CD14-positive monocyte (primary cell): ENCODE measurements at regions not wholly inside any gene's neighbourhood (a gene's known extent, or its start where the extent isn't known, plus 50 kb on each side); places are given as distances from the start of the nearest gene placed in this dataset. TPM values are rescaled to one million over a fixed set of nuclear protein-coding genes. Genes with fewer than 3 reads are reported as not detected.

Experiments
- DNase-seq, 3 donors: peaks; one replicate each; pipeline ENCODE4 v3.0.0-alpha.2; 2011 to 2022
- H2AFZ ChIP-seq: 2 replicates; pipeline ENCODE4 v1.6.0; 2012; ENCODE audit warnings: mild to moderate bottlenecking, low read depth, low read length, inconsistent platforms; ENCODE audit not compliant: insufficient read depth, poor library complexity, severe bottlenecking
- H3K27ac ChIP-seq, 2 donors: 1 replicate in 1 of 2; 2 replicates in 1 of 2; pipeline ENCODE4 v1.5.1; 2012 to 2013; ENCODE audit warnings: low read length in 2 of 2, control low read depth in 1 of 2, inconsistent platforms in 1 of 2, low read depth in 1 of 2, mild to moderate bottlenecking in 1 of 2
- H3K27me3 ChIP-seq, 2 donors: one replicate each; pipeline versions ENCODE4 v1.6.0 to v1.6.1; 2011 to 2013; ENCODE audit warnings: low read length in 2 of 2; ENCODE audit not compliant: control insufficient read depth in 2 of 2, insufficient read depth in 2 of 2
- H3K36me3 ChIP-seq, 2 donors: replicated peaks in 1 of 2; 1 replicate in 1 of 2; 2 replicates in 1 of 2; pipeline versions ENCODE4 v1.5.1 to v1.6.1; 2012 to 2013; ENCODE audit warnings: low read length in 2 of 2, control low read depth in 1 of 2, inconsistent platforms in 1 of 2, mild to moderate bottlenecking in 1 of 2; ENCODE audit not compliant: insufficient read depth in 2 of 2, control insufficient read depth in 1 of 2
- H3K4me1 ChIP-seq, 2 donors: 1 replicate in 1 of 2; 2 replicates in 1 of 2; pipeline versions ENCODE4 v1.5.1 to v1.6.1; 2012 to 2013; ENCODE audit warnings: low read length in 2 of 2, control low read depth in 1 of 2, inconsistent platforms in 1 of 2, mild to moderate bottlenecking in 1 of 2, moderate library complexity in 1 of 2; ENCODE audit not compliant: insufficient read depth in 2 of 2, control insufficient read depth in 1 of 2
- H3K4me2 ChIP-seq: replicated peaks from 2 replicates; pipeline ENCODE3; 2012; ENCODE audit warnings: low read length, moderate library complexity, mild to moderate bottlenecking; ENCODE audit not compliant: poor library complexity, severe bottlenecking; ENCODE audit errors: extremely low read depth
- H3K4me3 ChIP-seq, 3 experiments: fragments of 200-600 bp in 1 of 3; sonication (generic) in 1 of 3; replicated peaks in 1 of 3; 1 replicate in 2 of 3; 2 replicates in 1 of 3; pipeline ENCODE4 v1.5.1; 2011 to 2013; ENCODE audit warnings: low read length in 3 of 3, mild to moderate bottlenecking in 3 of 3, control low read depth in 2 of 3, low read depth in 2 of 3, inconsistent platforms in 1 of 3, moderate library complexity in 1 of 3
- H3K79me2 ChIP-seq: 2 replicates; pipeline ENCODE4 v1.6.0; 2012; ENCODE audit warnings: mild to moderate bottlenecking, control low read depth, inconsistent platforms, low read length, moderate library complexity; ENCODE audit not compliant: insufficient read depth
- H3K9ac ChIP-seq: 2 replicates; pipeline ENCODE4 v1.6.0; 2017; ENCODE audit warnings: low read length, mild to moderate bottlenecking; ENCODE audit not compliant: insufficient read depth, poor library complexity, severe bottlenecking
- H3K9me3 ChIP-seq, 2 donors: replicated peaks in 1 of 2; 1 replicate in 1 of 2; 2 replicates in 1 of 2; pipeline versions ENCODE4 v1.5.1 to v1.6.1; 2012 to 2013; ENCODE audit warnings: low read length in 2 of 2, control low read depth in 1 of 2; ENCODE audit not compliant: control insufficient read depth in 1 of 2, insufficient read depth in 1 of 2
- H4K20me1 ChIP-seq: 2 replicates; pipeline ENCODE4 v1.6.0; 2012; ENCODE audit warnings: mild to moderate bottlenecking, low read length, control low read depth, moderate library complexity; ENCODE audit not compliant: insufficient read depth
- H3K27ac Mint-ChIP-seq, 7 donors: one replicate each; pipeline ENCODE4 v1.8.0; 2020; ENCODE audit warnings: mild to moderate bottlenecking in 7 of 7, mixed read lengths in 7 of 7, moderate library complexity in 6 of 7, inconsistent platforms in 2 of 7
- H3K27me3 Mint-ChIP-seq, 3 donors: one replicate each; pipeline ENCODE4 v1.8.0; 2021 to 2022; ENCODE audit warnings: low read depth in 3 of 3, mild to moderate bottlenecking in 3 of 3, mixed read lengths in 3 of 3, moderate library complexity in 3 of 3, inconsistent platforms in 1 of 3
- H3K36me3 Mint-ChIP-seq, 2 donors: one replicate each; pipeline ENCODE4 v1.8.0; 2020; ENCODE audit warnings: mixed read lengths in 2 of 2, inconsistent platforms in 1 of 2, mild to moderate bottlenecking in 1 of 2
- H3K4me1 Mint-ChIP-seq: one replicate; pipeline ENCODE4 v1.8.0; 2020; ENCODE audit warnings: mild to moderate bottlenecking, mixed read lengths
- H3K4me3 Mint-ChIP-seq, 2 donors: one replicate each; pipeline ENCODE4 v1.8.0; 2020; ENCODE audit warnings: mild to moderate bottlenecking in 2 of 2, mixed read lengths in 2 of 2, moderate library complexity in 1 of 2
- H3K9me3 Mint-ChIP-seq, 7 donors: one replicate each; pipeline ENCODE4 v1.8.0; 2020 to 2022; ENCODE audit warnings: mixed read lengths in 7 of 7, mild to moderate bottlenecking in 6 of 7, moderate library complexity in 6 of 7, inconsistent platforms in 2 of 7
- WGBS: methylation state at CpG from one replicate; pipeline ENCODE4 v1.1.5; 2013; ENCODE audit warnings: missing lambda C conversion rate; ENCODE audit not compliant: insufficient coverage; 5-methylcytosine and 5-hydroxymethylcytosine counted together
- intact Hi-C, 2 donors: fragments of 100-400 bp; cut with micrococcal nuclease; formaldehyde crosslinking; loops; one replicate each; pipeline versions ENCODE4 v1.15.0 to v1.15.1; 2023
- small RNA-seq: library from RNA; depleted of rRNA; stranded (forward); fragments of <200 nt; gene quantifications from one replicate; pipeline ENCODE3, GENCODE V24; 2012; ENCODE audit warnings: low read depth; ENCODE audit not compliant: insufficient read length
- TF ChIP-seq, protein P1 (sequence below): fragments of 200-600 bp; IDR thresholded peaks from one replicate; pipeline ENCODE4 v1.8.0; 2022; ENCODE audit warnings: antibody characterized with exemption, mild to moderate bottlenecking

DNA sequence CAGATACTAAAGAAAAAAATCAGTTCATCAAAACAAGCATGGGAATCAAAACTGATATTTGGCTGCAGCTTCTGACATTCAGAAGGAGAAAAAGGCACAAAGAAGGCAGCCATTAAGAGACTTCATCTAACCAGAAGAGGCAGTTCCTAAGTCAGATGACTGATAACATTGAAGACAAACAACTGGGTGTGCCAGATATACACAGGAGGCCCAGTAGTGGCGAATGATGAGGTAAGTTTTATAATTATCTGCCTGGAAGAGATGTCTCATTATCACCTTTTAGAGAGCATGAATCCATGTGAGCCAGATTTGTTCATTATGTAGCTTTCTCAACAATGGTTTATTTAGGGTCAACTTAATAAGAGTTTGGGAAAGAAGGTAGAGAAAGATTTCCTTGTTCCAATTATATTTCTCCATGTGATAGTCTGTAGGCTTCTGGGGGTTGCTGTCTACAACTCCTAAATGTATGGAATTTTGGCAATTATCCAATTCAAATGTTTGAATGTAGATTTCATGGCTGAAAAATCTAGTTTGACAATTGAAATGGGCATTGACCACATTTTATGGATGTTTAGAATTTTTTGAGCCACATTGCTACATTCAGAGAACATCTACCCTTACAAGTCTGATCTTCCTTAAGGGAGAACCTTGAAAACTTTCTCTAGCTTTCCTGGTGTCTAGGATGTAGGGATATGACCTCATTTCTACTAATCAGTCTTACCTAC, 50.4 kb upstream of the RASGRF1 start:
- H3K36me3 Mint-ChIP-seq: no peaks in the 10 kb centered on the region
- no peak overlapping the region for H3K4me2 ChIP-seq
- H3K4me1 ChIP-seq: no peaks in the 10 kb centered on the region
- no peak overlapping the region for H3K4me3 ChIP-seq
- no peak overlapping the region for H3K4me3 Mint-ChIP-seq
- H3K27ac Mint-ChIP-seq: no peak overlapping the region
- TF ChIP-seq, protein P1, sequence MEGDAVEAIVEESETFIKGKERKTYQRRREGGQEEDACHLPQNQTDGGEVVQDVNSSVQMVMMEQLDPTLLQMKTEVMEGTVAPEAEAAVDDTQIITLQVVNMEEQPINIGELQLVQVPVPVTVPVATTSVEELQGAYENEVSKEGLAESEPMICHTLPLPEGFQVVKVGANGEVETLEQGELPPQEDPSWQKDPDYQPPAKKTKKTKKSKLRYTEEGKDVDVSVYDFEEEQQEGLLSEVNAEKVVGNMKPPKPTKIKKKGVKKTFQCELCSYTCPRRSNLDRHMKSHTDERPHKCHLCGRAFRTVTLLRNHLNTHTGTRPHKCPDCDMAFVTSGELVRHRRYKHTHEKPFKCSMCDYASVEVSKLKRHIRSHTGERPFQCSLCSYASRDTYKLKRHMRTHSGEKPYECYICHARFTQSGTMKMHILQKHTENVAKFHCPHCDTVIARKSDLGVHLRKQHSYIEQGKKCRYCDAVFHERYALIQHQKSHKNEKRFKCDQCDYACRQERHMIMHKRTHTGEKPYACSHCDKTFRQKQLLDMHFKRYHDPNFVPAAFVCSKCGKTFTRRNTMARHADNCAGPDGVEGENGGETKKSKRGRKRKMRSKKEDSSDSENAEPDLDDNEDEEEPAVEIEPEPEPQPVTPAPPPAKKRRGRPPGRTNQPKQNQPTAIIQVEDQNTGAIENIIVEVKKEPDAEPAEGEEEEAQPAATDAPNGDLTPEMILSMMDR: no peak
- no peaks in the 10 kb centered on the region for H4K20me1 ChIP-seq
- no peaks in the 10 kb centered on the region for H3K79me2 ChIP-seq
- no peak overlapping the region for H3K27ac ChIP-seq
- intact Hi-C loops: no loop called here
- H3K9me3 Mint-ChIP-seq: peaks cover 15 to 31% (median 22%) of the 10 kb centered on the region in 7 donors
- no CpG with 5 or more reads among the region's 1 CpG for WGBS
- H3K9ac ChIP-seq: no peak overlapping the region
- no peaks in the 10 kb centered on the region for H3K4me1 Mint-ChIP-seq
- no peaks in the 10 kb centered on the region for H3K27me3 ChIP-seq
- peaks cover 2 to 18% (median 12%) of the 10 kb centered on the region in 3 donors for H3K27me3 Mint-ChIP-seq
- H2AFZ ChIP-seq: no peak overlapping the region
- no peaks in the 10 kb centered on the region for H3K36me3 ChIP-seq
- H3K9me3 ChIP-seq: peaks cover 8 to 27% of the 10 kb centered on the region in 2 donors
- DNase-seq: no peak

Small RNA genes in the stretch of these regions (small RNA-seq; reads per million reads assigned to genes)
- not detected for gene MIR184
